ENCODE measurements at regions not wholly inside any gene's neighbourhood (a gene's known extent, or its start where the extent isn't known, plus 50 kb on each side); places are given as distances from the start of the nearest gene placed in this dataset.
"Not testable (repeated sequence)": the region's sequence is repeated elsewhere in the genome, so short reads cannot be mapped to it uniquely, and the experiment has no call there.

- no peak for DNase-seq
Observed at GRCh38 chr16:85222155-85222863, 110.0 kb upstream of the CIBAR2 start.

- DNase-seq: no peak
Observed at GRCh38 chr16:85225257-85225656, 113.0 kb upstream of the CIBAR2 start.

GRCh38 chr16:85225721-85226120 lies 113.4 kb upstream of the CIBAR2 start:
- DNase-seq: no peak

- DNase-seq: no peak
Observed at GRCh38 chr16:85227084-85227945, 115.0 kb upstream of the CIBAR2 start.

- no peak for DNase-seq
Observed at GRCh38 chr16:85227946-85228862, 115.9 kb upstream of the CIBAR2 start.

DNA sequence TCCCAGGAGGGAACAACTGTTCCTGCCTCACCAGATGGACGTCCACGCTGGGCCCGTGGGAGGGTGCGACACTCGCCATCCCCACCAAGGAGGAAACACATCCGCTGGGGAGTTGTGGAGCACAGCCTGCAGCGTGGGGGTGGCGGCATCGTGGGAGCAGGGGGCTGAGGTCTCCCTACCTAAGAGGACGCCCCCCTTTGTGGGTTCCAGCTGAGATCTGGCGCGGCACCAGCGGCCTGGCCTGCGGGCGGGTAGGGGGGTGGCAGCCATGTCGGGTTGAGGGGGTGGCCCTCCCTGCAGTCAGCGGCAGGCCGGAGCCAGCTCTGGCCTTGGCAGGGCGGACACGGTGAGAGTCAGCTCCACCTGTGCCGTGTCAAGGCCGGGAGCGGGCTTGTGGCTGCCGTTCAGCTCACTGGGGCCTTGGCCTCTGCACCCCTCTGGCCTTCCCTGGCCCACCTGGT lies 116.7 kb upstream of the CIBAR2 start:
- no peak for DNase-seq

GRCh38 chr16:85229869-85230462 lies 117.7 kb upstream of the CIBAR2 start:
- DNase-seq: no peak

DNA sequence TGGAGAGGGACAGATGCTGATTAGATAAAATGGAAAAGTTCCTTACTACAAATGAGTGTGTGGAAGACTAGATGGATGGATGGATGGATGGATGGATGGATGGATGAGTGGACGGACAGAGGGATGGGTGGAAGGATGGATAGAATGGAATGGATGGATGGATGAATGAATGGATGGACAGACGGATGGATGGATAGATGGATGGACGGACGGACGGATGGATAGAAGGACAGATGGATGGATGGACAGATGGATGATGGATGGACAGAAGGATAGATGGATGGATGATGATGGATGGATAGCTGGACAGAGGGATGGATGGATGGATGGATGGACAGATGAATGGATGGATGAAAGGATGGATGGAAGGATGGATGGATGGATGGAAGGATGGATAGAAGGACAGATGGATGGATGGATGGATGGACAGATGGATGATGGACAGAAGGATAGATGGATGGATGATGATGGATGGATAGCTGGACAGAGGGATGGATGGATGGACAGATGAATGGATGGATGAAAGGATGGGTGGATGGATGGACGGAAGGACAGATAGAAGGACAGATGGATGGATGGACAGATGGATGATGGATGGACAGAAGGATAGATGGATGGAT lies 118.6 kb upstream of the CIBAR2 start:
- not testable (repeated sequence) for DNase-seq

DNA sequence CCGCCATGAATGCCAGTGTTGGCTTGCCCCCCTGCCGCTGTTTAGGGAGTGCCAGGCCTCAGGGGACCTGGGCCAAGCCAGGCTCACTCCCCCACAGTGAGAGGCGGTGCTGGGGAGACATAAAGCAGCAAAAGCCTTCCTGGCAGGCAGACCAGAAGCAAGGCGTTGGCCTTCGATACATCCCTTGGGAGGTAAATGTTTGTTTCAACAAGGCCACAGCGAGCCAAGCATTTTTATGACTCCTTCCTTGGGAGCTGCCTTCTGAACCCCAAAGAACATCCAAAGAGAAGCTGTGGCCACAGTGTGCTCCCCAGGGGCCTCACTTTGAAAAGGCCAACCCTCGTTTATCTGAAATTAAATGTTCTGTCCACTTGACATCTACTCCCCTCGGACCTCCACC lies 119.7 kb upstream of the CIBAR2 start:
- DNase-seq: no peak

- no peak for DNase-seq
Observed at GRCh38 chr16:85232369-85233142, 120.3 kb upstream of the CIBAR2 start.

- DNase-seq: no peak
Observed at GRCh38 chr16:85233516-85233915, 121.2 kb upstream of the CIBAR2 start.

DNA sequence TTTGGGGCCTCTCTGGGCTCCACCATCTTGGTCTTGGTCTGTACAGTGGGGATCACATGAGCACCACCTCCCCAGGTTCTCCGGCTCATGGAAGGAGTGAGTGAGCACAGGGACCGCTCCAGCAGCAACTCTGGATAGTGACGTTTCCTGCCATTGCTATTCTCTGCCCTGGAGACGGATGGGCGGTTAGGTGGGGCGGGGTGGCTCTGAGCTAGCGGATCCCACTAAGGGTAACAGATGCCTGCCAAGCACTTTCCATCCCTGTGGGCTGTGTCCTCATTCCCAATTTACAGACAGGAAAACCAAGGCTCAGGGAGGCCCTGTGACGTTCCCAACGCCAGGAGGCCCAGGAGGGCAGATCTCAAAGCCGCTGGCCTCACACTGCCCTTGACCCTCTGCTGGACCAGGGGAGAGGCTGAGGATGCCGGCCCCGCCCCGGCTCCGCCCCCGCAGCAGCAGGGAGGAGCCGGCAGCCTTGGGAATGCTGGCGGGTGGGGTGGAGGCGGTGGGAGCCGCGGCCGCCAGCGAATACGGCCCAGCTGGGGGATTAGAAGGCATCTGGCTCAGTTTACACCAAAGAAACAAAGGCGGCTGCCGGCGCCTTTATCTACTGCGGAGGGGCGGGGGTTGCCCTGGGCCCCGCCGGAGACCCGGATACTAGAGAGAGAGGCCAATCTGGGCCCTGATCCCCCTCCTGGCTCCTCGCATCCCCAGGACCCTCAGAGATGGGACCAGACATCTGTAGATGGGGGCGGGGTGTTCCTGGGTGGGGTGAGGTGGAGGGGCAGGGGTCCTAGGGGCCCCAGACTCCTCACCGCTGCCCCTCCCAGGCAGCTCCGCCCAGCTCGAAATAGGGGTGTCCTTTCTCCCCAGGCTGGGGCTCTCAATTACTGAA lies 122.3 kb upstream of the CIBAR2 start:
- no peak for DNase-seq

- no peak for DNase-seq
Observed at GRCh38 chr16:85235991-85236817, 123.9 kb upstream of the CIBAR2 start.

- DNase-seq: no peak
Observed at GRCh38 chr16:85236818-85237150, 124.5 kb upstream of the CIBAR2 start.

DNA sequence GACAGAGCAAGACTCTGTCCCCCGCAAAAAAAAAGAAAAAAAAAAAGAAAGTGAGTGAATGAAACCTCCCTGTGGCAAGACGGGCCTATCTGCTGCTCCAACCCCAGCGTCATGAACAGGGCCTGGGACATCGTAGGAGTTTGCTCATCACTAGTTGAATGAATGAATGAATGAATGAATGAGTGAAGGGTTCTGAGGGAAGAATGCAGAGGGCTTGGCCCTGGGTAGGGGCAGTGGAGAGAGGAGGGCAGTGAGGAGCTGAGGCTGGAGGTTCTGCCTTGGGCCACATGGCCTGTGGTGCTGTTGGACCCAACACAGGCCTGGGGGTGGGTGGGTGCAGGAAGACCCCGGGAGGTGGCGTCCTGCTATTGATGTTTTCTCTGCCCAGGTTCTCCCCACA lies 125.5 kb upstream of the CIBAR2 start:
- DNase-seq: no peak

DNA sequence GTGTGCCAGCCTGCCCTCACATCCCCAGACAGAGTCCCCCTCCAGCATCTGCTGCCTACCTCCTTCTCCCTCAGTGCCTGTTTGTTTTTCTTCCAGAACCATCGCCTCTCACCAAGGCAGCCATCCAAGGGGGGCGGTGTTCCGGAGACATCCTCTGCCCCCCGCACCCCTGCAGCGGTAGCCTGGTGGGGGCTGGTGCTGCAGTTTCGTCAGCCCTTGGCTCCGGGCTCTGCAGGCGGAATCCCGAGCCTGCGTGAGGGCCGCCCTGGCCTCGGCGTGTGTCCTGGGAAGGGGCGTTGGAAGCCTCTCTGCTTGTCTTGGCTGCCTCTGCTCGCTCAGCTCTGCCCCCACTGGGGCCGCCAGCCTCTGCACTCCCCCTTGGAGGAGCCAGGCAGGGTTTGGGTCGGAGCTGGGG lies 126.0 kb upstream of the CIBAR2 start:
- no peak for DNase-seq

DNA sequence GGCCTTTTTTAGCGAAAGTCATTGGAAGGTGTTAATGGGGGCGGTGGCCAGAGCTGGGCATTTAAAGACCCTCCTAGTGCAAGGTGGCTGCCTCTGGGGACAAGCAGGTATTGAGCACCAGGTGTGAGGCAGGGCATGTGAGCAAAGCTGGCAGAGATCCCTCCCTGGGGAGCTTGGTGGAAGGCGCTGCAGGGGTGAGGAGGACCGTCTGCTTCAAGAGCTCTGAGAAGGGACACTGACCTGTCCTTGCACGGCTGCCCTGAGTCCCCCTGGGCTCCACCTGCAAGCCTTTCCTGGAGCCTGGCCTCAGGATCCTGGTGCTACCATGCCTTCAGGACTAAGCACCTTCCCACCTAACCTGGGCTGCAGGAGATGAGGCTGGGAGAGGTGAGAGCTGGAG lies 127.0 kb upstream of the CIBAR2 start:
- DNase-seq: no peak

GRCh38 chr16:85239871-85240270 lies 127.6 kb upstream of the CIBAR2 start:
- DNase-seq: no peak

Measured in NCI-H1930 (cell line).